GM19043 (cell line): ENCODE measurements at regions not wholly inside any gene's neighbourhood (a gene's known extent, or its start where the extent isn't known, plus 50 kb on each side); places are given as distances from the start of the nearest gene placed in this dataset.

Experiments
- ATAC-seq: cut with Tn5 transposase; IDR thresholded peaks from one replicate; pipeline ENCODE4 v1.9.1; 2021; ENCODE audit warnings: low read depth; ENCODE audit not compliant: unreplicated experiment

DNA sequence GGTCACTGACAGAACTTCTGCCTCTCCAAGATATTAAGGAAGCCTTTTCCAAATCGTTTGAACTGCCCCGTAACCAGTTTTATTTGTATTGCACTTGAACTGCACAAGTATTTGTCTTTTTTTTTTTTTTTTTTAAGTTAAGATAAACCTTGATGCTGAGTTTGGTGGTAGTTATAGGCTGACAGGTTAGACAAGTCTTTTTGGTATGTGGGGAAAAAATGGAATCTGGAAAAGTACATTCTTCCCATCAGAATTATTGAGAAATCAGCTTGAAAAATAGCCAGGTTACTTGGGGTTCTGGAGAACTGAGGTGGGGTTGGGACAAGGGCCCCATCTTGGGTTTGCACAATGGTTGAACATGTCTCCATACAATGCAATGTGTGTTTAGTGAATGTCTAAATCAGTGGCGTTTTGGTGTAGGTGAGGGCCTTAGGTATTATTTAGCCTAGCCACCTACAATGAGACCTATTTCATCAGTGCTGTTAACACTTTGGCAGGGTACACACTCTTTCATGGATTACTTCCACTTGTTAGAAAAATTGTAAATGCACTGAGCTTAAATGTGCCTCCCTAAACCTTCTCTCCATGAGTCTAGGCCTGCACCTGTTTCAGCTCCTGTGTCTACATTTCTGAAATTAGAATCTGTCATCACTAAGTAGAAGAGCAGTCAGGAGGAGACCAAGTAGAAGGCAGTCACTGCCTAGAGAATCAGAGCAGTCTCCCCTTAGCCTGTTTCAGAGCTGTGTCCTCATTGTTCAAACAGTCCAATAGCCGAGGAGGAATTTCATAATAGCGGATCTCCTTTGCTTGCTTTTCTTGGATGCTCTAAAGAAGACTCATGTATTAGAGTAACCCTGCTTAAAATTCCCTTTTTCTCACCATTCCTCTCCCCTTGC, 140.0 kb upstream of the HMHB1 start:
- ATAC-seq: no peak

GRCh38 chr5:143671021-143671420, 140.9 kb upstream of the HMHB1 start:
- no peak for ATAC-seq

- ATAC-seq: no peak
Observed at GRCh38 chr5:143665866-143666265, 146.1 kb upstream of the HMHB1 start.

GRCh38 chr5:143664623-143665022, 147.3 kb upstream of the HMHB1 start:
- ATAC-seq: no peak

DNA sequence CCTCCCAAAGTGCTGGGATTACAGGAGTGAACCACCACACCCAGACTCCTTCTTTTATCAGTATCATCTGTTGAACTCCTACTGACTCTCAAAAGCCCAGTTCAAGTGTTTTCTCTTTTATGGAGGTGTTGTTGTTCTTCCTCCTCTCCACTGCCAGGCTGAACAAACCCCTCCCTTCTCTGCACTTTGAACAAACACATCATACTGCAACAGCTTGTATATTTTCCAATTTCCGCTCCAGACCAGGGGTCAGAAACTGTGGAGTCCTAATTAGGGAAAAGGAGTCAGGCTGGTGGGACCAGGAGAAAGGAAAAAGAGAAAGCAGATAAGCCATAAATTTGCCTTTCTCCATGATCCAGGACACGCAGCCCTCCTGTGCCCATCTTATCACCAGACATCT, 148.1 kb upstream of the HMHB1 start:
- no peak for ATAC-seq

GRCh38 chr5:143662020-143662419, 149.9 kb upstream of the HMHB1 start:
- ATAC-seq: no peak

DNA sequence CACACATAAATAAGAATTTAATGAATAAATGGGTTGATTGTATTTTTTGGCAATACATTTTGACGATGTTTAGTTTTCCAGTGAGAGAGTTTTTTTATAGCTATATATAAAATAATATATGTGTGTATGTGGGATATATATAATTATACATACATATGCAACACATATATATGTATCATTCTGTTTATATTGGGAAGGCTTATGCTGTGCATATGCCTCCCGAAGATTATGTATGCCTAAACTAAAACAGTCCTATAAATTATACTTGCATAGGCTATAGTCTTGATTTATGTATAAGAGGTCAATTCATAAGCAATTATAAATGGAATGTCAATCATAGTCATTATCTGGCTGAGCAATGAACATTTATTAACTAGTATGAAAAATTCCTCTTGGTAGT, 151.3 kb upstream of the HMHB1 start:
- ATAC-seq: no peak

DNA sequence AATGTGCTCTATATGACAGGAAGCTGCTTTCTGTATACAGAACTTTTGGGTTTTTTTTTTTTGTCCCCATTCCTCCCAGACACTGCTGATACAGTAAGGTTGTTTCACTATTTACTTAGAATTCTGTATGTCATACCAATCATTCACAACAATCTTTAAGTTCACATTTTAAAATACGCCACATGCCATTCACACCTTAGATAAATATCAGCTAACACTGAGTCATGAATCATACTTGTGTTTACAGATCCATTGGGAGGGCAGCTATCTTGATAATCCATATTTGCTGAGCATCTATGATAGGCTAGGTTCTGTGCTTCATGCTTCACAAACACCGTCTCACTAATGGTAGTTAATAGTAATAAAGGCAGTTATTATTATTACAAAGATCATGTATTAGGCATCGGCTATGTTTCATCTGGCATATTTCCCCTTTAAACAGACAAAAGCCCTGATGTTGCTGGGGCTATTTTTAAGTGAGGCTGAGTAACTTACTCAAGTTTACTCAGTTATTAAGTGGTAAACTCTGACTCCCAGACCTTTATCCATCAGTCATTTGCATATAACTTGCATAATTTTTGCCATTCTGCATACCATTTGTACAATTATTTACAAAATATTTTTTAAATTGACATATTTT, 152.2 kb upstream of the HMHB1 start:
- no peak for ATAC-seq

GRCh38 chr5:143658956-143659355, 153.0 kb upstream of the HMHB1 start:
- ATAC-seq: no peak

GRCh38 chr5:143657647-143658285, 154.2 kb upstream of the HMHB1 start:
- no peak for ATAC-seq

- ATAC-seq: no peak
Observed at GRCh38 chr5:143653766-143654282, 158.1 kb upstream of the HMHB1 start.

- no peak for ATAC-seq
Observed at GRCh38 chr5:143653256-143653655, 158.7 kb upstream of the HMHB1 start.

DNA sequence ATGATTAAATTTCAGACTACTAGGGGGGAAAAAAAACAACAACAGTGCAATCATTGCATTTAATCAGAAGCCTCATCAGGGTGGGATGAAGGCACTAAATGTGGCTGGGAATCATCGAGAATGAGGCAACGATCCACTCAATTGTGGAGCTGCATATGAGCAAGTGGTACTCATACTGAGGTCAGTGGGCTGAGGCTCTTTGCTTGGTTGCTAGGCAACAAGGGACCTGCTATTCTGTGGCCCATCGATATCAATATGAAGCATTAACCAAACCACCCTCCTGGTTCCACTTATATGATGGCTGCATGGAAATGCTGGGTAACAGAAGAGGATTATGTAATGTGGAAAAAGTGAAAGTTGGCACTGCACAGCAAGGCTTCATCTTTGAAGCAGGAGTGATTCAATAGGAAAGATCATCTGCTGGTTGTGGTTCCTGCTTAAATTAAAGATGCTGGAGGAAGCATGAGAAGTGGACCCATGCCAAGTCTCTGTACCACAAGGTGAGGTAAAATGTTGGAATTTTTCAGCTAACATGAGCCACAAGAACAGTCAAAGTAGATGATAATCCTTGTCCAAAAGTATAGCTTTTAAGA, 159.8 kb upstream of the HMHB1 start:
- no peak for ATAC-seq

- no peak for ATAC-seq
Observed at GRCh38 chr5:143649937-143650621, 161.9 kb upstream of the HMHB1 start.

DNA sequence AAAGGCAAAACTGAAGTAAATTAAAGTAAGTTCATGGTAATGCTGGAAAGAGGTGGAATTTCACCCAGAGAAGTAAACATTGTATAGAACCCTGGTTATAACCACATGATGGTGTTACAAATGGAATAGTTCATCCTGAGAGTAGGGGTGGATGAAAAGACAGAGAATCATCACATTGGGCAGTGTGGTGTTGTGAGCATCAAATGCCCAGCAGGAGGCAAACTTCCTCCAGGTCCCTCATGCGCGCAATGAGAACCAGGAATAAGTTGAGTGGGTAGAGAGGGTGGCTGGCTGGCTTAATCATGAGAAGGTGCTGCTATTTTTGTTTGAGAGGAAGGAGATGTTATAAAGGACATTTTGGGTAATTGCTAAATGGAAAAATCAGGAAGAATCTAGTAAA, 163.3 kb upstream of the HMHB1 start:
- ATAC-seq: no peak

DNA sequence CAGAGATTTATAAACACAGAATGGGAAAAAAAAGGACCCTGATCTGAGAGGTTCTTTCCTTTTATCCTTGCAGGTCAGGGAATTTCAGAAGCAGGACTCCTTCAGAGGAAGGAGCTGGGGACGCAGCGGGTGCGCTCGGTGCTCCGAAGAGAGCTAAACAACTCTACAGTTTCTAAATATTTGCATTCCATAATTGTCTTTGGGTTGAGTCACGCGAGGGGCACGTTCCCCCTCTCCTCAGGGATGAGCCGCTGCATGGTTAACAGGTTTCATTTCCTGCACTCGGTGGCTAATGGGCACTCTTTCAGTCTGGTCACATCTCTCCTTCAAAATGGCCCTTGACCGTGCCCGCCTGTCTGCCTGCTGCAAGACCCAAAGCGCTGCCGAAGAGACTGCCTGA, 165.0 kb upstream of the HMHB1 start:
- ATAC-seq: no peak

GRCh38 chr5:143645356-143645755, 166.6 kb upstream of the HMHB1 start:
- ATAC-seq: no peak

DNA sequence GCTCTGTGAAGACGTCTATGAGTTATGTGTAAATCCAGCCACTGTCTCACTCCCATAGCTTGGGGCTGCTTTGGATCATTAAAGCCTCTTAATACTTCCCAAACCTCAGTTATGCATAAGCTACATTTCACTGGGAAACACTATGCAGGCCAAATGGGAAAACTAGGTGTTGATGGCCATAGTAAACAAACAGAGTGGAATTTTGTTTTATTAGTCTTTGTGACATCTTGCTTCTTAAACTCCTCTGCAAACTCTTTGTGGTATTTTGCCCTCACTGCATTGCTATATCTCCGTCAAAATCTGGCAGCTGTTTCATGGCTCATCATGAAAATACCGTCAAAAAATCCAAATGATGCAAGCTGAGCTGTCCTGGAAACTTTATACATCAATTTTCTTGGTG, 167.2 kb upstream of the HMHB1 start:
- no peak for ATAC-seq

DNA sequence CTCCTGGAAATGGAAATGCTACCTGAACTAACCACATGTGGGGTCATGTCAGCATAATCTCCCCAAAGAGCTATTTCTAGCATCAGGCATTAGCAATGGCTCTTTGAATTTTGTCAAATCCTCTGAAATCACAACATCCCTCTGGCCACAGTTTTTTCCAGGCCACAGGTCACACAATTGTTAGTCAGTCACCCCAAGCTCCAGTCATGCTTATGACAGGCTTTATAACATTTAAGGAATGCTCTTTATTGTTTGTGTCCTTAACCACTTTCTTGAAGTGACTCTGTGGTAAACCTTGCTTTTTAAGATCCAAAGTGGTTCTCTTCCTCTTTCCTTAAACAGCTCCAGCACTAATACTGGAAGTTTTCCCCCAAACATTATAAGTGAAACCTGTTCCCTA, 169.2 kb upstream of the HMHB1 start:
- no peak for ATAC-seq

DNA sequence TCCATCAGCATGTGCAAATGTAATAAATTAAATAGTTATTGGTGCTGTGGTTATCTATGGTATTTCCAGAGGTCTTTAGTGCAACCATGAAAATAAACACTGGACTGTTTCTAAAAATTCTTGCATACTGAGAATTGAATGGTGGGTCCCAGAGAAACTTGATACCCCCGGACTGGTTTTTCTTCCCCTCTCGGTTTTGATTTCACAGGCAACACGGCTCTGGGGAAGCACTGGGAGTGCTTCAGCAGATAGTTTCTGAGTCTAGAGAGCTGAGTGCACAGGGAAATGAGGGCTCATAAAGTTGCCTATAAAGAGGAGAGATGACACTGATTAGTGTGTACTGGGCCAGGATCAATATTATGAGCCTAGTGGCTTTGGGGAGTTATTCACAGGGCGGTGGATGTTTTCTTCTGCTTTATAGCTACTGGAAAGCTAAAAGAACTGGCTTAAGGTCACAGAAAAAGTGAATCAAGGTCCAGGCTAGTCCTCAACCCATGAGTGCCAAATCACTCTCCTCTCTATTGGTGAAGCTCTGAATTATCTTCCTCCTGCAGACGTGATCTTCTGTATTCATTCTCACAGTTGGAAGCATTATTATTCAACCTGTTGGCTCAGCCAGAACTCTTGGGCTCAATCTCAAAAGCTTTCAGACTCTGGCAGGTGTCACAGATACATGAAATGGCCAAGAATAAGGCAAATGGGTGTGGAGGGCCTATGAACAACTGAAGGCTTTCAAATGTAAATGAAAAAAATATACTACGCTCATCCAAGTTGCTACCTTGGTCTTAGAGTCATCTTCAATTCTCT, 170.2 kb upstream of the HMHB1 start:
- no peak for ATAC-seq
